GM21737 (cell line): ENCODE measurements at regions not wholly inside any gene's neighbourhood (a gene's known extent, or its start where the extent isn't known, plus 50 kb on each side); places are given as distances from the start of the nearest gene placed in this dataset.

ENCODE experiments used
- ATAC-seq: cut with Tn5 transposase; IDR thresholded peaks from one replicate; pipeline ENCODE4 v1.9.1; 2021; ENCODE audit warnings: mild to moderate bottlenecking, moderate library complexity; ENCODE audit not compliant: unreplicated experiment

DNA sequence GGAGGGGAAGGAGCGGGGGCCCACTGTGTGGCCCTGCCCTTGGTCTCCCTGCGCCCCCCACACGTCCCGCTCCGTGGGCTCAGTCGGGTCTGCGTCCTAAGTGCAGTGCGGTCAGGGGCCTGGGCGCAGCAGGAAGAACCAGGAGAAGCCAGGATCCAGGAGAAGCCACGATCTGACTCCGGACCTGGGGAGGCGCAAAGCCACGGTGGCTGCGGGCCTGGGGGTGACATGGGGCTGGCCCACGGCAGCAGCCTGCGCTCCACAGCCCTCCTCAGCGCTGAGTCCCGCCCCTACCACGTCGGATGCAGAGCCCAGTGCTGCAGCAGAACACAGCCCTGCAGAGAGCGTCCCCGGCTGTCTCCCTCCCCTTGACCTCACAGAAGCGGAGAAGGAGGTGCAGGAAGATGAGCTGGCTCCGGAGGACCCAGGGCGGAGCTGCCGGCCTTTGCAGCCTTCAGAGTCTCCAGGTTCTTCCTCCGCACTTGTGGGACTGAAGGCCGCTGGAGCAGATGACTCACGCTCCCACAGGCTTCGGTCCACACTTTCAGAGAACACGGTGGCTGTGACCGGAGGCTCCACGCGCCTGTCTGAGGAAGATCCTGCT is 589.2 kb upstream of the SALL3 start:
- no peak for ATAC-seq

DNA sequence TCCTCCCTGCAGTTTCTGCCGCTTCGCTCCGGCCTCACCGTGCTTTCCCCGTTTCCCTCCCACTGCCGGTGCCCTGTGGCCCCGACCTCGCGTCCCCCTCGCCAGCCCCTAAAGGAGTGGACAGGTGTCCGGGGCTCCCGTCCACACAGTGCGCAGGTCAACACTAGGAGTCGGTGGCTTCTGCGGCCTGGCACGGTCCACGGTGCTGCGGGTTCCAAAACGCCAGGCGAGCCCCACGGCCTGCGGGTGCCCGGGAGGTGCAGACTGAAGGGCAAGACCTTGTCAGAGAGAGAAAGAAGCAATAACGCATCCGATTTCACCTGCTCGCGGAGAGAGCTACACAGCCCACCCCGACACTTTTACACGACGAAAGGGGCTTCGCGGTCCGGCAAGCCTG is 588.7 kb upstream of the SALL3 start:
- ATAC-seq, result no peak

DNA sequence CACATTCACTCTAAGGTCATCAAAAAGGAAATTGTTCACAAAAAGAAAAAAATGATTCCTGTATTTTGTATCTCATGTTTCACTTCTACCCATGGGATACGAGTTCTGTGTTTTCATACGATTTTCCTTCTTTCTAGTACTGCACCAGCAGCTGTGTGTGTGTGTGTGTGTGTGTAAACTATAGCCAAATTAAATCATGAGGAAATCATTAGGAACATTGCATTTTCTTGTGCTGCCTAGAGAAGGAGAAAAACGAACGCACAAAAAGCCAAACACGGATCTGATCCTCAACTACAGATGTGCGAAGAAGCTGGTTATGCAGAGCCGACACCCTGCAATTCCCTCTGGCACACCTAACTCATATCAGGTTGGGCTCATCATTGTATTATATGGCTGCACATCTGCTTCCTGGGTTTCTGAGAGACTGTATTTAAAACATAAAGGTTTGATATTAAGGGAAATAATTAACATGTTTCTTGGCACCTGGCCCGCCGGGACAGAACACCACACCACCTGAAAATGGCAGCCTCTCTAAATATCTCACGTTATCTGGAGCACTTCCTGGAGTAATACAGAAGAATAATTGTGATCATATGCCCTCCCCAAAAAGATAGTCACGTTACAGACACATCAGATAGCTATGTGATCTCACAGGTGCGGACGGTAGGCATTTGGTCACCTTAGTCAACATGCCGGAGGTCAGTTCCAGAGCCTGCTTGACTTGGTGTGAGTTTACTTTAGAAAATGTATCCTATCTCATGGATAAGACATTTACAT is 586.3 kb upstream of the SALL3 start:
- no peak for ATAC-seq

DNA sequence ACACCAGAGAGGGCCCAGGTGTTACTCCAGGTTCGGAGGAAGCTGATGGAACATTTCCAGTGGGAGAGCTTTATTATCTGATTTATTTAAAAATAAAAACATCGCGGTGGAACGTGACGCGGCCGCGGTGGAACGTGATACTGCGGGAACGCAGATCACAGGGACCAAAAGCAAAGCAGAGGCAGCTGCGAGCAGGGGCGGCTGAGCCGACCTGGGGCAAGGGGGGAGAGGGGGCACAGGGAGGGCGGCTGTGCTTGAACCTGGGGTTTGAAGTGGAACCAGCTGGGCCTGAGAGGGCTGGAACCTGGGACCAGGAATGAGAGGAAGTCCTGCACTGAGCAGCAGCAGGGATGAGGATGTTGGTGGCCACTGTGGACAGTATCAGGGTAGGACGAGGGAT is 583.5 kb upstream of the SALL3 start:
- no peak for ATAC-seq

DNA sequence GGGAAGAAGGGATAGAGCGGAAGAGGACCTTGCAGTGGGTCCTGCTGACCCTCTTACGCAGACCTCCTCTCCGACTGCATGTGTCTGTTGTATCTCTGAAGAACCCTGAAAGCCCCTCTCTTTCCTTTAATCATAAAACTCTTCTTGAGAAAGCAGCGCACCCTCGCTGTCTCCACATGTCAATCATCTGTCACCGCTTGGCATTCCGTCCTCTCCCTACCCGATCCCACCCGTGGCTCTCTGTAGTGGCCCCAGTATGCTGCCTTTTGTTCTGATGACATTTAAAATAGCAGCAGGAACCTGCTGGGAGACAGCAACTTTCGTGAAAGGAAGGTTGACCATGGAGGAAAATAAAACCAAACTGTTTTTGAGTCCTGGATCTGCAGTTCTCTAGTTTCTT is 582.9 kb upstream of the SALL3 start:
- ATAC-seq, result no peak

DNA sequence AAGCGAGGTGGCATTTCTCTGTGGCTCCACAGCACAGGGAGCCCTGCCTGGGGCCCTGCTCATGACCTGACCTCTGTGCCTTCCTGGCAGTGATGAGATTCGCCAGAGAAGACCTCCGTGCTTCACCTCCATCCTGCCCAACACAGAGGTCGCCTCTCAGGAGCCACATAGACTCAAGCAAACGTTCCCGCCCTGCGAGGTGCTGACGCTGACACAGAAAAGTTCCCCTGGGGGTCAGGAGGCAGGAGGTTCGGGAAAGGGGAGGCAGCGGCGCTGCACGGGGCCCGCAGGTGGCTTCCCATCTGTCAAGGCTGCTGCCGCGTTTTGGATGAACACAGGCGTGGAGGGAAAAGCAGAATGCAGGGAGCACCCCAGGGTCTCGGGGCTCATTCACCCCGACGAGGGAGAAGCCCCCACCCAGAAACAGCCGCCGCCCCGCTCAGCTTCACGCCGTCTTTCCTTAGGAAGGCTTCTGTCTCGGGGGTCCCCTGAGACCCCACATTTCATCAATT is 579.6 kb upstream of the SALL3 start:
- ATAC-seq, result no peak

DNA sequence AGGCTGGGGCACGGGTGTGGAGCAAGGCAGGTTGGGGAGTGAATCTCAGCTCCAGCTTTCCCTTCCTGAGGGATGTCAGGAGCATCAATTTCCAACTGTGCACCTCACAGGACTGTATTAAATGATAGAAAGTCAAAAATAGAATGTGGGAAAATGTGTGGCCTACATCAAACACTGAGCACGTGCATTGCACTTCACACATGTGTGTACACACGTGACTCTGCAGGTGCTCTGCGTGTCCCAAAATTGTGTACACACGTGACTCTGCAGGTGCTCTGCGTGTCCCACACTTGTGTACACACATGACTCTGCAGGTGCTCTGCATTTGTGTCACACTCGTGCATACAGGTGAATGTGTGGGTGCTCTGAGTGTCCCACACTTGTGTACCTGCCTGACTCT is 577.2 kb upstream of the SALL3 start:
- no peak for ATAC-seq

DNA sequence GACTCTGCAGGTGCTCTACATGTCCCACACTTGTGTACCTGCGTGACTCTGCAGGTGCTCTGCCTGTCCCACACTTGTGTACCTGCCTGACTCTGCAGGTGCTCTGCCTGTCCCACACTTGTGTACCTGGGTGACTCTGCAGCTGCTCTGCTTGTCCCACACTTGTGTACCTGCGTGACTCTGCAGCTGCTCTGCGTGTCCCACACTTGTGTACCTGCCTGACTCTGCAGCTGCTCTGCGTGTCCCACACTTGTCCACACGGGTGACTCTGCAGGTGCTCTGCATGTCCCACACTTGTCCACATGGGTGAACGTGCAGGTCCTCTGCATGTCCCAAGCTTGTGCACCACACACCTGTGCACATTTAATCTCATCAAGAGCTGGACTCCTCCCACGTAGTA is 576.7 kb upstream of the SALL3 start:
- no peak for ATAC-seq

DNA sequence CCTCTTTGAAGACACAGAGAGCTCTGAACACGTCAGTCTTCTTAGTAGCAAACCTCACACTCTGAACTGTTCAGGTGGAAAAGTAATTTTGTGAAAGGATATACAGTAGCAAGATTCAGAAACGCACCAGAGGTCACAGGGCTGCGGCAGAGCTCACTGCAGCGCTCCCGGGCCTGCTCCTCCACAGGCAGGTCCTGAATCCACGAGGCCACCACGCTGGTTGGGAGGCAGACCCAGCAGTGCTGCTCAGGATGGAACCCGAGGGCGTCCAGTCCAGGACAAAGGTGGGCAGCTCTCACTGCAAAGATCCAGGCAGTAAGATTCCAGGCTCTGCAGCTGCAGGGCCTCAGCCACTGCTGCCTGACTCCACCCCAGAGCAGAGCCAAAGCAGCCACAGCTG is 576.2 kb upstream of the SALL3 start:
- ATAC-seq, result no peak

DNA sequence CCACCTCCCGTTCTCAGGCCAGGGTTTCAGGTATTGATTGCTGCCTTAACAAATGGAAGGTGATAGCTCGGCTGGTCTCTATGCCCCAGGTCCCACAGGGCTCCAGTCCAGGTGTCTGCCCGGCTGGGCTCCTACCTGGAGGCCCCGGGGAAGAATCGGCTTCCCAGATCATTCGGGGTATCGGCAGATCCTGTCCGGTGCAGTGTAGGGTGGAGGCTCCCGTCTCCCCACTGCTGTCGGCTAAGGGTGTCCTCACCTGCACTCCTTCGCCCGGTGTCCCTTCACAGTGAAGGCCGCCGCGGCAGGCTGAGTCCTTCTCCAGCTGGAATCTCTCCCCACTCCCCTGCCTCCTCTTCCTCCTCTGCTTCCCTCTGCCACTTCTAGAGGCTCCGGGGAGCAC is 573.9 kb upstream of the SALL3 start:
- ATAC-seq, result no peak

DNA sequence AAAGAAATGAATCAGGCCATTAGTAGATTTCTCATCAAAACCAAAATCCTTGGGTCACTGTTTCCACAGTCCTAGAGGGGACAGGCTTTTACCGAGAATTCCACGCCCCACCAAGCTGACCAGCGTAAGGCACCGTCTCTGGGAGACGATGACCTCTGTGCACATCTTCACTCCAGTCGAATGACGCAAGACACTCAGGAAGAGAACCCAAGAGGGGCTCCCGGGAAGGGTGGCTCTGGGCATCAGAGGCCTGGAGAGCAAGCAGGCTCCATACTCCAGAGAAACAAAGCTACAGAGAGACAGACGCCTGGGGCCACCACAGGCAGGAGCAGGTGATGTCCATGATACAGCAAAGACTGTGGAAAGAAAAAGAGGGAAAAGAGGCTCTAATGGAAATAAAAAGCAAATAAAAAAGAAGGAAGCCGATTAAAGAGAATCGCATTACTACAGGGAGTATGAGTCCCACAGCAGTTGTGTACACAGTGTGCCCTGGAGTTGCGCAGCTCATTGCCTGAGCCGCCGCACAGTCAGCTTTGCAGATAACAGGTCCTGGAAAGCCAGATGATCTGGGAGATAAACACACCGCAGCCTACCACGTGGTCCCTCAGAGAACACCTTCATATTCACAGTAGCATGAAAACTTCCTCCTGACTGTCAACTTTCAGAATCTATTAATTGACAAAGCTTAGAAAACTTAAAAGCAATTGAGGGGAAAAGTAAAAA is 572.7 kb upstream of the SALL3 start:
- ATAC-seq, result no peak

DNA sequence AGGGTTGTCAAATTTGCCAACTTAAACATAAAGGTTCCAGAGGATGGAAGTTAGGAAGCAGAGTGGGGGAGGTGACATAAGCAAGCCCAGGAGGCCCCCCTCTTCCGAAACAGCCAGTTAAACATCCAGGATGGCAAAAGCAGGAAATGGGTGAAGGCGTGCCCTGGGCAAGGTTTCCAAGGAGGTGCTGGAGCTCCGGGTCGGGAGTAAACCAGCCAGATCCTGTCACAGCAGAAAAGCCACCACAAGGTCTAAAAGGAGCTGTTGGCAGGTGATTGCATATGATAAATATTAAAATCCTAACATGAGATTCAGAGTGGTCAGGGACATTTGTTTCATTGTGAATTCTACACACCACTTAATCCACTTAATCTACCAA is 572.2 kb upstream of the SALL3 start:
- ATAC-seq, result no peak

DNA sequence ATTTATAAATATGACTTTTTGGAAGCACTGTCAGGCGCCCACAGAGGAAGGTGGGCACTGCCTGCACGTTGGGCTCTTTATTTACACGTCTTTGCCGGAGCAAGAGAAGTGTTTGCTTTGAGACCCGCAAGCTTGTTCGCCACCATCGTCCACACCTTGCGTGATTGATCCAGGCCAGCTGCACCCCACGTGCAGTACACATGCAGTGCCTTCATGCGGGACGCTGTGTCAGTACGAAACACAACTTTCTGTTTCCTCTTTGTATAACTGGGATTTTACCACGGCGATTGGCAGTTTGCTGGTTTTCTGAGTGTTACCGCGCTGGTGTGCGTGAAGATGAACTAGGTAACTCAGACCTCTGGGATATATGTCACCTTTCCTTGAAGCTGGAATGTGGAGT is 571.0 kb upstream of the SALL3 start:
- no peak for ATAC-seq

DNA sequence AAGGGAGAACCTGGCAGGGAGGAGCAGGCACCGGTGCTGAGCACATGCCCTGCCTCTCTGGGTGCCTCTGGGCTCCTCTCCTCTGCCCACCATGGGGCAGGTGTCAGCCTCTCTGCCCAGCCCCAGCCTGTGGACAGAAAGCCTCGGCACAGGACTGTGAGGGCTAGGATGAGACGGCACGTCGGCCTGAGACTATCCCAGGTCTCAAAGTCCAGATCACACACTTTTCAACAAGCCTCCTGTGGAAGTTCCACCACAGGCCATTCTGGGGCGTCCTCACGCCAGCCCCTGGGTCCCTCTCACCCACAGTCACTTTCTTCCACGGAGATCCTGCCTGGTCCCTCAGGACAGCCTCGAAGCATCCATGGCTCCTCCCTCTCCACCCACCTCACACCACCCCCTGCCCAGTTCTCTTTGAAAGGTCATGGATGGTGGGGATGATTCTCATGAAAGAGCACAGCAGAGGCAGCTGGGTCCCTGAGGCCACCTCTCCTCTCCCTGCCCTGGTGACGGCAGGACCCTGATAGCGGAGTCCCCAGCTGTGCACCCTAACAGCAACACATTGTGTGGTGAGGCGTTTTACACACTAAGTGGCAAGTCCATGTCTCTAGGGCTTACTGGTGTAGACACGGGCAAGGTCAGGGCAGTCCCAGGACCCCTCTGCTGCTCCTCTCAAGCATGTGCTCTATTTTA is 569.4 kb upstream of the SALL3 start:
- ATAC-seq, result no peak

DNA sequence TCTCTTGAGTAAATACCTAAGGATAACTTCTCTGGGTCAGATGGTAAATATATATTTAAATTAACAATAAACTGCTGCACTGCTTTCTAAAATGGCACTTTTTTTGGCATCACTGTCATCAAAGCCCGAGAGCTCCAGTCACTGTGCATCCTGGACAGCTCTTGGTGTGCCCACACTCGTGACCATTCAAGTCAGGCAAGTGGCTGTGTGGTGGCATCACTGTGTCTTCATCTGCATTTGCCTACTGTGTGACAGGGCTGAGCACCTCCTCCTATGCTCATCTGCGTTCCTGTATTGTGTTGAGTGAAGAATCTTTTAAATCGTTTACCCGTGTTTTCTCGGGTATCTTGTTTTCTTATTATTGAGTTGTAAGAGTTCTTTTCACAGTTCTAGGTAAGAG is 568.1 kb upstream of the SALL3 start:
- no peak for ATAC-seq

DNA sequence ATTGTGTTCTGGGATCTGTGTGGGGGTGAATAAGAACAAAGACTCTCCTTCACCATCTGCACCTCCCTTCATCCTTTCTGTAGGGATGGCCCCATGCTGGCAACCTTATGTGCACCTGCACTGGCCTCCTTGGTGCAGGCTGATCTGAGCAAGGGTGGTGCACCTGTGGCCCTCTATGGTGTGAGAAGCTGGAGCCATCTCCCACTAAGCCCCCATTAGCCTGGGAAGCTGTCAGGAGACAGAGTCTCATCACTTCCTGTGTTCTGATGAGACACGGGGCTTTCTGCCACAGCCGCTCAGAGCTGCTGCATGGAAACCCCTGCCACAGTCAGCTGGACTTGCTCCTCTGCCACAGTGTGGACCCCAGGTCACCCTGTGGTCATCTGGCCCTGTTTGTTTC is 565.3 kb upstream of the SALL3 start:
- no peak for ATAC-seq

DNA sequence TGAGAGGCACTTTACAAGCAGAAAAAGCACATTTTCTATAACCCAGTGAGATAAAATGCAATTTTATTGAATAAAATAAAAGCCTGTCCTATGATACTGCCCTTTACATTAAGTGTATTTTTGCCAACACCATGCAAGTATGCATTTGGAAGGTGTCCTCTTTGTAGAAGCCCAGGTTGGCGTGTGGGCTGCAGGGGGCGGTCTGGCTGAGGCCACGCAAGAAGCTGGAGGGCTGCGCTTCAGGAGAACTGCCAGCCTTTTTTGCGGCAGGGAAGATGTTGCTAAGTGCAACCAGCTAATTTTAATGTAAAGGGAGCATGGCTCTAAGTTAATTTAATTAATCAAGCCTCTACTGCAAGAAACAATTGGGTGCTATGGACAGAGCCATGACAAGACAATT is 562.8 kb upstream of the SALL3 start:
- no peak for ATAC-seq

DNA sequence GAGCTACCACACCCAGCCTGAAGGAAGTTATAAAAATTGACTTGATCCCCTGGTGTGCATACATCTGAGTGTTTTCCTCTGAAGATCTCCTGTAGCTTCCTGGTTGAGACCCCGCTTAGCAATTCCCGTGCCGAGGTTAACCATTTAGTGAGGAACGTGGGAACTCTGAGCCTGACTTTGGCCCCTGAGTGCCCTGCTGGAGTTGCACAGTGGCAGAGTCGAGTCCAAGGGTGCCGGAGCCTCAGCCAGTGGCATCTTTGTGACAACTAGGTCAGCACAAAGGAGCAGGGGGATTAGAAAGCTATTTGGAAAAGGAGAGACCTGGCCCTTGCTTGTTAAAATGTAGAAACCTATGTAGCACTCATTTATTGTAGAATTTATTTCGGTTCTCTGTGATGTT is 561.2 kb upstream of the SALL3 start:
- ATAC-seq, result no peak

DNA sequence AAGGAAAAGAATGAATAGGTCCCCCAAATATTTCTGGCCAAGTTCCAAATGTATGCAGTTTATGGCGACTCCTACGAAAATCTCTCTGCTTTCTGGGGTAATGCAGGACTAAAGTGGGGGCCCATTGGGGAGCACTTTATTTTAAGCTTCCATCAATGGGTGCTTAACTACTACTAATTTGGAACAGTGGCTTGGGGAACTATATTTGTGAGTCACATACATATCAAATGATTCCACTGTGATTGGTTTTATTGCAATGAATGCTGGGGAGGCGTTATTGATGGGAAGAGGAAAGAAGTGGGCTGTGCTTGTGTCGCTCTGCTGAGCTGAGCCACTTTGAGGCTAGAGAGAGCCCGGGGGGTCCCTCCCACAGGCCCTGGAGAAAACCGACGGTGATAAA is 560.4 kb upstream of the SALL3 start:
- no peak for ATAC-seq

DNA sequence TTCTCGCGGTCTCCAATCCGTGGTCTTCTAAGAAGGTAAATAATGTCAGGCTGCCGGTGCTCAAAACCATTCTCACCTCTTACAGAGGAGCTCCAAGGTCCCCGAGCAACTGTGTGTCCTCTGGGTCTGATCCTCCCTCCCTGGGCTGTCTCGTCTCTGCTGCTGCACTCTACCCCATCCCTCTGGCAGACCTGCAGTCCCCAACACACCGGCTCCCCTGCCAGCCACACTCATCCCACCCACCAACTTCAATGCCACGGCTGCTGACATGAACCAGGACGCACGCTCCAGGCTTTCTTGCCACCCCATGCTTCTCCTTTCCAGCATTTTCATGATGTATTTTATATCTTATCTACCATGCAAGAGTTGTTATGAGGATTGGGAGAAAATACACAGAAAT is 559.5 kb upstream of the SALL3 start:
- ATAC-seq, result no peak

DNA sequence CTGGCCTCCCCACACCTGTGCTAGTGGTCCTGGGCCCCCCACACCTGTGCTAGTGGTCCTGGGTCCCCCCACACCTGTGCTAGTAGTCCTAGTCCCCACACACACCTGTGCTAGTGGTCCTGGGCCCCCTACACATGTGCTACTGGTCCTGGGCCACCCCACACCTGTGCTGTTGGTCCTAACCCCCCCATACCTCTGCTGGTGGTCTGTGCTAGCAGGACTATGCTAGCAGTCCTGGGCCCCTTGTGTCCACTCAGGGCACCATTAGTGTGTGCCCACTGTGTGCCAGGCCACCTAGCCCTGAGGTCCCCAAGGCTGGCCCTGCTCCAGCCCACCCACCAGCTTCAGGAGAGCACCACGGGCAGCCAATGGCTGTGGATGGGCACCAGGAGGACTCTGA is 558.2 kb upstream of the SALL3 start:
- no peak for ATAC-seq

DNA sequence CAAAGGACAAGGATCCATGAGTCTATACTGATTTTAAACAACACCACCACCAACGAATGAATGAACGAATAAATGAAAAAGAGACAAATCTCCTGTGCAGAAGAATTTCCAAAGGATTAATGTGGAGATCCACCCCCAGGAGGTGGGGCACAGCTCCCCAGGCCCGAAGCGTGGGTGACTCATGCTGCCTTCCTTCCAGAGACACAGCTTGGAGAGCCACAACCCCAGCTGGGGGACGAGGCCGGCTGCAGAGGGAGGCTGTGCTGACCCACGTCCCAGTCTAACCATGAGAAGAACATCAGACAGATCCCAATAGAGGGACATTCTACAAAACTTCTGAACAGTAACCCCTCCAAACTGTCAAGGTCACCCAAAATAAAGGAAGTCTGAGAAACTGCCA is 557.3 kb upstream of the SALL3 start:
- no peak for ATAC-seq
